PC-3 (cell line): ENCODE measurements at regions not wholly inside any gene's neighbourhood (a gene's known extent, or its start where the extent isn't known, plus 50 kb on each side); places are given as distances from the start of the nearest gene placed in this dataset.

Experiments
- ATAC-seq: fragments of 200-7000 bp; cut with Tn5 transposase; 2 replicates; pipeline ENCODE4 v1.9.1; 2020; ENCODE audit warnings: mild to moderate bottlenecking, moderate library complexity
- BruUV-seq: library from RNA; stranded (reverse); fragments of 400-500 nt; replicated peaks from 2 replicates; lab custom pipeline; 2021; lab: Mats Ljungman, UMichigan
- CTCF ChIA-PET: fragments of 300-600 bp; sonication (Branson Sonifier 250); formaldehyde crosslinking; loops from one replicate; lab custom pipeline; 2022; ENCODE audit warnings: antibody characterized with exemption; lab: Charles Lee
- POLR2A ChIA-PET: fragments of 300-600 bp; sonication (Branson Sonifier 250); formaldehyde crosslinking; loops from one replicate; lab custom pipeline; 2022; ENCODE audit warnings: antibody characterized with exemption; ENCODE audit not compliant: unreplicated experiment; lab: Charles Lee
- DNase-seq: peaks from one replicate; pipeline ENCODE4 v3.0.0-alpha.2; 2015
- H2AFZ ChIP-seq: fragments of 300-600 bp; sonication (generic); 2 replicates; pipeline ENCODE4 v1.6.0; 2016; ENCODE audit warnings: antibody characterized with exemption, low read length
- H3F3A ChIP-seq: fragments of 300-600 bp; sonication (generic); one replicate; pipeline ENCODE4 v1.6.0; 2017; ENCODE audit warnings: antibody characterized with exemption, low read length, control low read depth, mild to moderate bottlenecking; ENCODE audit not compliant: unreplicated experiment
- H3K27ac ChIP-seq: fragments of 300-600 bp; sonication (generic); 2 replicates; pipeline ENCODE4 v1.5.1; 2016; ENCODE audit warnings: mild to moderate bottlenecking, low read length
- H3K27me3 ChIP-seq: fragments of 300-600 bp; sonication (generic); 2 replicates; pipeline ENCODE4 v1.6.1; 2016; ENCODE audit warnings: low read length, mixed read lengths
- H3K36me3 ChIP-seq: fragments of 300-600 bp; sonication (generic); 2 replicates; pipeline ENCODE4 v1.6.1; 2016; ENCODE audit warnings: low read depth, mixed run types, low read length, mixed read lengths
- H3K4me1 ChIP-seq: fragments of 300-600 bp; sonication (generic); 2 replicates; pipeline ENCODE4 v1.5.1; 2016; ENCODE audit warnings: low read length; ENCODE audit not compliant: insufficient read depth
- H3K4me2 ChIP-seq: fragments of 300-600 bp; sonication (generic); 2 replicates; pipeline ENCODE4 v1.6.0; 2016; ENCODE audit warnings: low read length
- H3K4me3 ChIP-seq: fragments of 300-600 bp; sonication (generic); 2 replicates; pipeline ENCODE4 v1.5.1; 2016; ENCODE audit warnings: mild to moderate bottlenecking, low read length, mixed read lengths
- H3K79me2 ChIP-seq: fragments of 300-600 bp; sonication (generic); 2 replicates; pipeline ENCODE4 v1.6.1; 2017; ENCODE audit warnings: low read length, mixed read lengths
- H3K9ac ChIP-seq: fragments of 300-600 bp; sonication (generic); 2 replicates; pipeline ENCODE4 v1.6.0; 2016; ENCODE audit warnings: mild to moderate bottlenecking, low read length
- H3K9me2 ChIP-seq: fragments of 300-600 bp; sonication (generic); replicated peaks from 2 replicates; pipeline ENCODE4 v1.6.1; 2016; ENCODE audit warnings: mixed run types, low read length, mixed read lengths
- H3K9me3 ChIP-seq: fragments of 300-600 bp; sonication (generic); 2 replicates; pipeline ENCODE4 v1.6.1; 2016; ENCODE audit warnings: low read length, mixed read lengths
- H4K20me1 ChIP-seq: fragments of 300-600 bp; sonication (generic); 2 replicates; pipeline ENCODE4 v1.6.1; 2016; ENCODE audit warnings: low read length, mixed read lengths
- CTCF ChIP-seq: fragments of 300-600 bp; sonication (generic); conservative IDR thresholded peaks from 2 replicates; pipeline ENCODE4 v1.5.1; 2017; ENCODE audit warnings: antibody characterized with exemption, low read depth, mild to moderate bottlenecking, low read length
- EZH2 ChIP-seq: fragments of 300-600 bp; sonication (generic); IDR thresholded peaks from one replicate; pipeline ENCODE4 v1.6.1; 2017; ENCODE audit warnings: antibody characterized with exemption, mild to moderate bottlenecking, low read length; ENCODE audit not compliant: unreplicated experiment
- EZH2phosphoT487 ChIP-seq: fragments of 300-600 bp; sonication (generic); IDR thresholded peaks from 2 replicates; pipeline ENCODE4 v1.6.1; 2018; ENCODE audit warnings: mild to moderate bottlenecking, antibody characterized with exemption, low read length, borderline replicate concordance
- intact Hi-C: fragments of 100-400 bp; cut with micrococcal nuclease; formaldehyde crosslinking; loops from 2 replicates; pipeline ENCODE4 v1.9.0; 2023

- Histone ChIP-seq H3F3A (no peaks in the 10 kb centered on the region), H4K20me1 (no peaks in the 10 kb centered on the region), H3K27me3 (no peaks in the 10 kb centered on the region), H3K9me3 (no peaks in the 10 kb centered on the region), H3K9me2 (no peaks in the 10 kb centered on the region), H3K27ac (no peak overlapping the region), H3K4me2 (no peak overlapping the region), H3K4me1 (no peaks in the 10 kb centered on the region), H3K36me3 (no peaks in the 10 kb centered on the region), H3K79me2 (no peaks in the 10 kb centered on the region), H3K9ac (no peak overlapping the region), H3K4me3 (no peak overlapping the region), H2AFZ (no peak overlapping the region)
- intact Hi-C loops: no loop called here
- TF ChIP-seq CTCF (no peak), EZH2 (no peak), EZH2phosphoT487 (no peak)
- POLR2A ChIA-PET: no interaction called here
- no peak for ATAC-seq
- BruUV-seq: no TSS peak
- CTCF ChIA-PET: no interaction called here
- DNase-seq: no peak
Observed at GRCh38 chrX:7233580-7234406, 85.8 kb upstream of the PUDP start.

DNA sequence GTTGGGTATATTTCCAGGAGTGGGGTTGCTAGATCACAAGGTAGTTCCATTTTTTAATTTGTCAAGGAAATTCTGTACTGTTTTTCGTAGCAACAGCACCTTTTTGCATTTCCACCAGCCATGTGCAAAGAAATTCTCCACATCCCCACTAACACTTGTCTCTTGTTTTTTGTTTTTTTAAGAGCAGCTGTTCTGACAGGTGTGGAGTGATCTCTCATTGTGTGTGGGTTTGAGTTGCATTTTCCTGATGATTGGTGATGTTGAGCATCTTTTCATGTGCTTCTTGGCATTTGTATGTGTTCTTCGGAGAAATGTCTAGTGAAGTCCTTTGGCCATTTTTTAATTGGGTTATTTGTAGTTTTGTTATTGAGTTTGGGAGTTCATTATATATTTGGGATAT is 80.3 kb upstream of the PUDP start:
- Histone ChIP-seq H3F3A (no peaks in the 10 kb centered on the region), H3K9ac (no peak overlapping the region), H3K4me2 (no peak overlapping the region), H3K9me3 (no peaks in the 10 kb centered on the region), H4K20me1 (no peaks in the 10 kb centered on the region), H2AFZ (no peak overlapping the region), H3K4me1 (no peaks in the 10 kb centered on the region), H3K36me3 (no peaks in the 10 kb centered on the region), H3K27ac (no peak overlapping the region), H3K79me2 (no peaks in the 10 kb centered on the region), H3K27me3 (no peaks in the 10 kb centered on the region), H3K9me2 (no peaks in the 10 kb centered on the region), H3K4me3 (no peak overlapping the region)
- no peak for TF ChIP-seq EZH2phosphoT487
- TF ChIP-seq EZH2: no peak
- no peak for TF ChIP-seq CTCF
- ATAC-seq: no peak
- ChIA-PET CTCF (no interaction called here), POLR2A (no interaction called here)
- DNase-seq: no peak
- intact Hi-C loops: no loop called here
- BruUV-seq: no TSS peak

GRCh38 chrX:7225338-7225737 is 77.4 kb upstream of the PUDP start:
- Histone ChIP-seq H4K20me1 (no peaks in the 10 kb centered on the region), H3K4me2 (no peak overlapping the region), H3K27me3 (no peaks in the 10 kb centered on the region), H3K36me3 (no peaks in the 10 kb centered on the region), H3K9ac (no peak overlapping the region), H3K9me3 (no peaks in the 10 kb centered on the region), H3K4me3 (no peak overlapping the region), H3K79me2 (no peaks in the 10 kb centered on the region), H2AFZ (no peak overlapping the region), H3K27ac (no peak overlapping the region), H3K9me2 (no peaks in the 10 kb centered on the region), H3K4me1 (no peaks in the 10 kb centered on the region), H3F3A (no peaks in the 10 kb centered on the region)
- no peak for TF ChIP-seq EZH2phosphoT487
- TF ChIP-seq CTCF: no peak
- no peak for TF ChIP-seq EZH2
- intact Hi-C loops: no loop called here
- ChIA-PET CTCF (no interaction called here), POLR2A (no interaction called here)
- DNase-seq (no peak), ATAC-seq (no peak)
- no TSS peak for BruUV-seq
